ENCODE measurements at regions not wholly inside any gene's neighbourhood (a gene's known extent, or its start where the extent isn't known, plus 50 kb on each side); places are given as distances from the start of the nearest gene placed in this dataset.

GRCh38 chr10:107565014-107565413 lies 400.5 kb upstream of the SORCS1 start:
- TF ChIP-seq CTCF (conservative IDR thresholded peaks at IDR 0.05; ENCODE audit: low read depth, low read length): no peak
- TF ChIP-seq USF2 (IDR thresholded peaks at IDR 0.05; ENCODE audit: low read depth, low read length): no peak
- no peak for TF ChIP-seq POLR2A (IDR thresholded peaks at IDR 0.05; ENCODE audit: low read depth, low read length)
- no peak for TF ChIP-seq CEBPB (IDR thresholded peaks at IDR 0.05; ENCODE audit: low read depth, low read length)
- no peak for TF ChIP-seq RAD21 (IDR thresholded peaks at IDR 0.05; ENCODE audit: low read length)
- no peak for TF ChIP-seq MAFK (IDR thresholded peaks at IDR 0.05; ENCODE audit: low read depth, low read length)
- no peak for TF ChIP-seq FOS (IDR thresholded peaks at IDR 0.05; ENCODE audit: low read depth, low read length)
- TF ChIP-seq ELK1 (IDR thresholded peaks at IDR 0.05; ENCODE audit: borderline replicate concordance, low read depth, low read length): no peak
- no peak for TF ChIP-seq RCOR1 (IDR thresholded peaks at IDR 0.05; ENCODE audit: insufficient replicate concordance, low read length)
- no peak for TF ChIP-seq NFE2L2 (IDR thresholded peaks at IDR 0.05; ENCODE audit: low read depth, low read length)
- no peak for TF ChIP-seq MAZ (IDR thresholded peaks at IDR 0.05; ENCODE audit: borderline replicate concordance, low read depth, low read length)
- no peak for TF ChIP-seq RFX5 (IDR thresholded peaks at IDR 0.05; ENCODE audit: low read depth, low read length)
- TF ChIP-seq SMC3 (IDR thresholded peaks at IDR 0.05; ENCODE audit: low read depth, low read length): no peak

Measured in IMR-90 (cell line).